ENCODE measurements at regions not wholly inside any gene's neighbourhood (a gene's known extent, or its start where the extent isn't known, plus 50 kb on each side); places are given as distances from the start of the nearest gene placed in this dataset.

- no peak for TF ChIP-seq REST (IDR thresholded peaks at IDR 0.05)
These were observed 234.0 kb upstream of the MARCKS start (continued) for GRCh38 chr6:113623129-113623528.

GRCh38 chr6:113625850-113626249 lies 231.3 kb upstream of the MARCKS start:
- no peak overlapping the region for H3K9ac ChIP-seq (ENCODE audit: low read depth in 1 of 2, low read length in 2 of 2)
- H3K36me3 ChIP-seq (ENCODE audit: control insufficient read depth in 4 of 4, insufficient read depth in 3 of 4, low read depth in 1 of 4, low read length in 3 of 4): no peaks in the 10 kb centered on the region
- DNase-seq (ENCODE audit: low spot score): no peak
- no peak for TF ChIP-seq JUND (IDR thresholded peaks at IDR 0.05)
- no peak for TF ChIP-seq FOXA2 (IDR thresholded peaks at IDR 0.05)
- no peak overlapping the region for H3K4me3 ChIP-seq (ENCODE audit: low read depth in 1 of 3, low read length in 3 of 3)
- WGBS: 82% methylated on average over 3 of the region's 3 CpGs
- H3K27me3 ChIP-seq (ENCODE audit: control insufficient read depth in 4 of 4, insufficient read depth in 4 of 4, low read length in 3 of 4): no peaks in the 10 kb centered on the region
- H3K4me1 ChIP-seq (ENCODE audit: control insufficient read depth in 4 of 4, insufficient read depth in 4 of 4, low read length in 3 of 4): no peaks in the 10 kb centered on the region
- no peak overlapping the region for H3K27ac ChIP-seq (ENCODE audit: low read depth in 1 of 2, low read length in 2 of 2)
- H3K9me3 ChIP-seq (ENCODE audit: control insufficient read depth in 4 of 4, low read length in 3 of 4): no peaks in the 10 kb centered on the region

GRCh38 chr6:113626475-113626874 lies 230.7 kb upstream of the MARCKS start:
- H3K9me3 ChIP-seq (ENCODE audit: control insufficient read depth in 4 of 4, low read length in 3 of 4): no peaks in the 10 kb centered on the region
- DNase-seq (ENCODE audit: low spot score): no peak
- no peaks in the 10 kb centered on the region for H3K4me1 ChIP-seq (ENCODE audit: control insufficient read depth in 4 of 4, insufficient read depth in 4 of 4, low read length in 3 of 4)
- H3K27ac ChIP-seq (ENCODE audit: low read depth in 1 of 2, low read length in 2 of 2): no peak overlapping the region
- no peaks in the 10 kb centered on the region for H3K27me3 ChIP-seq (ENCODE audit: control insufficient read depth in 4 of 4, insufficient read depth in 4 of 4, low read length in 3 of 4)
- H3K9ac ChIP-seq (ENCODE audit: low read depth in 1 of 2, low read length in 2 of 2): no peak overlapping the region
- TF ChIP-seq RXRA (IDR thresholded peaks at IDR 0.05) (no peak), CTCF (IDR thresholded peaks at IDR 0.05; ENCODE audit: low read depth, low read length, missing input control) (no peak), MAX (IDR thresholded peaks at IDR 0.05) (no peak)
- no peaks in the 10 kb centered on the region for H3K36me3 ChIP-seq (ENCODE audit: control insufficient read depth in 4 of 4, insufficient read depth in 3 of 4, low read depth in 1 of 4, low read length in 3 of 4)
- 88% methylated on average over 1 of the region's 1 CpG for WGBS
- no peak overlapping the region for H3K4me3 ChIP-seq (ENCODE audit: low read depth in 1 of 3, low read length in 3 of 3)

- no peak for DNase-seq (ENCODE audit: low spot score)
- H3K9me3 ChIP-seq (ENCODE audit: control insufficient read depth in 4 of 4, low read length in 3 of 4): no peaks in the 10 kb centered on the region
- no peaks in the 10 kb centered on the region for H3K4me1 ChIP-seq (ENCODE audit: control insufficient read depth in 4 of 4, insufficient read depth in 4 of 4, low read length in 3 of 4)
- H3K9ac ChIP-seq (ENCODE audit: low read depth in 1 of 2, low read length in 2 of 2): no peak overlapping the region
- H3K27me3 ChIP-seq (ENCODE audit: control insufficient read depth in 4 of 4, insufficient read depth in 4 of 4, low read length in 3 of 4): no peaks in the 10 kb centered on the region
- WGBS: 89% methylated on average over 2 of the region's 2 CpGs
- no peaks in the 10 kb centered on the region for H3K36me3 ChIP-seq (ENCODE audit: control insufficient read depth in 4 of 4, insufficient read depth in 3 of 4, low read depth in 1 of 4, low read length in 3 of 4)
- H3K27ac ChIP-seq (ENCODE audit: low read depth in 1 of 2, low read length in 2 of 2): no peak overlapping the region
- H3K4me3 ChIP-seq (ENCODE audit: low read depth in 1 of 3, low read length in 3 of 3): no peak overlapping the region
- TF ChIP-seq TAF1 (conservative IDR thresholded peaks at IDR 0.05) (no peak), YY1 (IDR thresholded peaks at IDR 0.05) (no peak), ATF3 (IDR thresholded peaks at IDR 0.05) (no peak), FOXA2 (IDR thresholded peaks at IDR 0.05) (no peak), ZBTB33 (IDR thresholded peaks at IDR 0.05) (no peak), HNF4A (conservative IDR thresholded peaks at IDR 0.05) (no peak), MAX (IDR thresholded peaks at IDR 0.05) (no peak), FOXA1 (IDR thresholded peaks at IDR 0.05) (no peak), RXRA (IDR thresholded peaks at IDR 0.05) (no peak), JUND (IDR thresholded peaks at IDR 0.05) (no peak), GABPA (IDR thresholded peaks at IDR 0.05 in 1 of 2, conservative IDR thresholded peaks at IDR 0.05 in 1 of 2) (no peak), NR2F2 (IDR thresholded peaks at IDR 0.05) (no peak), SP1 (IDR thresholded peaks at IDR 0.05) (no peak), RAD21 (IDR thresholded peaks at IDR 0.05) (no peak), HNF4G (IDR thresholded peaks at IDR 0.05) (no peak)
These were observed 229.7 kb upstream of the MARCKS start for GRCh38 chr6:113627480-113627879.
